ACC112 (cell line): ENCODE measurements at regions not wholly inside any gene's neighbourhood (a gene's known extent, or its start where the extent isn't known, plus 50 kb on each side); places are given as distances from the start of the nearest gene placed in this dataset.
A peak's percentile ranks its signal among the peaks of the same experiment; 100 is the strongest.
"Not testable (repeated sequence)": the region's sequence is repeated elsewhere in the genome, so short reads cannot be mapped to it uniquely, and the experiment has no call there.

Experiments used
- H2AFZ ChIP-seq: fragments of 200-600 bp; sonication (generic); one replicate; pipeline ENCODE4 v1.6.0; 2017; ENCODE audit warnings: antibody characterized with exemption, low read length; ENCODE audit not compliant: unreplicated experiment
- H3K27ac ChIP-seq: fragments of 200-600 bp; sonication (generic); 2 replicates; pipeline ENCODE4 v1.5.1; 2014; ENCODE audit warnings: low read depth, mild to moderate bottlenecking, antibody characterized with exemption, low read length, moderate library complexity
- H3K27me3 ChIP-seq: fragments of 200-600 bp; sonication (generic); 2 replicates; pipeline ENCODE4 v1.6.1; 2014; ENCODE audit warnings: mild to moderate bottlenecking, antibody characterized with exemption, low read length, moderate library complexity, mixed read lengths; ENCODE audit not compliant: insufficient read depth
- H3K36me3 ChIP-seq: fragments of 200-600 bp; sonication (generic); 2 replicates; pipeline ENCODE4 v1.6.1; 2016; ENCODE audit warnings: mild to moderate bottlenecking, antibody characterized with exemption, low read length, moderate library complexity, mixed read lengths; ENCODE audit not compliant: insufficient read depth
- H3K4me1 ChIP-seq: fragments of 200-600 bp; sonication (generic); one replicate; pipeline ENCODE4 v1.6.1; 2016; ENCODE audit warnings: low read length, mixed read lengths; ENCODE audit not compliant: insufficient read depth, unreplicated experiment, control insufficient read depth
- H3K4me3 ChIP-seq: fragments of 200-600 bp; sonication (generic); 2 replicates; pipeline ENCODE4 v1.5.1; 2014; ENCODE audit warnings: mild to moderate bottlenecking, low read depth, low read length
- H3K79me2 ChIP-seq: fragments of 200-600 bp; sonication (generic); one replicate; pipeline ENCODE4 v1.6.0; 2016; ENCODE audit warnings: low read length; ENCODE audit not compliant: control insufficient read depth, unreplicated experiment, insufficient read depth

DNA sequence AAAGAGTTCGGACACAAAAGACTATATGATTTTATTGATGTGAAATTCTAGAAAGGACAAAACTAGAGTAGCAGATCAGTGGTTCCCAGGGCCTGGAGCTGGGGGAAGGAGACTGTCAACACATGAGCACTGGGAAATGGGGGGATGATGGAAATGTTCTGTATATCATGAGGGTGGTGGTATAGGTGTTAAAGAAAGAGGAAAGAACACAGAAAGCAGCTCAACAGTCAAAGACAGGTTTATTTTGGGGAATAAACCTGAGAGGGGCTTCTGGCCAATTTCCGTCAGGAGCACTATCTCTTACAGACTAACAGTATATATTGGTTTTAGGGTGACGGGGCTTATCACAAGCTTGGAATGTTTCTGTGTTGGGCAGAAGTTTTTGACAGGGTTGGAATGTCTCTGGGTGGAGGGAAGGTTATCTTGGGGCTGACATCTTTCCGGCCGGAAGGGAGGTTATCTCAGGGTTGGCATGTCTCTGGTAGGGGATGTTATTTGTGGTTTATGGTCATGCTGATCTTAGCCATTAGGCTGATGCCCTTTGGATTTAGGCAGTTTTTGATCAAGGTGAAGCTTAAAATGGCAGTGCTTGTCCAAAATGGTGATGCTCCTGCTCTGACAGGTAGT lies 254.6 kb upstream of the NRP1 start:
- no peaks in the 10 kb centered on the region for H3K36me3 ChIP-seq
- no peaks in the 10 kb centered on the region for H3K27me3 ChIP-seq
- H3K79me2 ChIP-seq: no peaks in the 10 kb centered on the region
- no peaks in the 10 kb centered on the region for H3K4me1 ChIP-seq
- H3K27ac ChIP-seq: no peak overlapping the region
- no peak overlapping the region for H3K4me3 ChIP-seq
- H2AFZ ChIP-seq: no peak overlapping the region

DNA sequence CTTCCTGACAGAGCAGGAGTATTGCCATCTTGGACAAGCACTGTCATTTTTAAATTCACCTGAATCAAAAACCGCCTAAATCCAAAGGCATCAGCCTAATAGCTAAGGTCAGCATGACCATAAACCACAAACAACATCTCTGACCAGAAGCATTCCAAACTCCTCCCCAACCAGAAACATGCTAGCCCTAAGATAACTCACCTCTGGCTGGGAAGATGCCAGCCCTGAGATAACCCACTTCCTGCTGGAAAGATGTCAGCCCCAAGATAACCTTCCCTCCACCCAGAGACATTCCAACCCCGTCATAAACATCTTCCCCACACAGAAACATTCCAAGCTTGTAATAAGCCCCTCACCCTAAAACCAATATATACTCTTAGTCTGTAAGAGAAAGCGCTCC lies 250.1 kb upstream of the NRP1 start:
- H2AFZ ChIP-seq, H3K27ac ChIP-seq, H3K27me3 ChIP-seq, H3K79me2 ChIP-seq, H3K4me3 ChIP-seq, H3K4me1 ChIP-seq, H3K36me3 ChIP-seq: not testable (repeated sequence)

DNA sequence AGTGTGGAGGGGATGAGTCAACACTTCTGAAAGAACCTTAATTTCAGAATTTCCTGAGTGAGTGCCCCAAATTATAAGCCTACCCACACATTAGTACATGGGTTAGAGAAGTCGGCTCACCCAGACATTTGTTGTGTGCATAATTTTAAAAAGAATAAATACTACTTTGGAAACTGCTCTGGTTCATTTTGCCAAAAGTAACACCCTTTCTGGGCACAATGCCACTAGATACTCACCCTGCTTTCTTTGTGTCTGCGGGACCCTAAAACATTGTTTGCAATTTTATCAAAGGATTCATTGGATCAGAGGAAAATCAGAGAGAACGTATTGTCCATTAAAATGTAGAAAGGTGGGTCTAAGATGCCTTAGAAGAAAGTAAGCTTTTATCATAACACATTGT lies 245.5 kb upstream of the NRP1 start:
- no peak overlapping the region for H3K27ac ChIP-seq

DNA sequence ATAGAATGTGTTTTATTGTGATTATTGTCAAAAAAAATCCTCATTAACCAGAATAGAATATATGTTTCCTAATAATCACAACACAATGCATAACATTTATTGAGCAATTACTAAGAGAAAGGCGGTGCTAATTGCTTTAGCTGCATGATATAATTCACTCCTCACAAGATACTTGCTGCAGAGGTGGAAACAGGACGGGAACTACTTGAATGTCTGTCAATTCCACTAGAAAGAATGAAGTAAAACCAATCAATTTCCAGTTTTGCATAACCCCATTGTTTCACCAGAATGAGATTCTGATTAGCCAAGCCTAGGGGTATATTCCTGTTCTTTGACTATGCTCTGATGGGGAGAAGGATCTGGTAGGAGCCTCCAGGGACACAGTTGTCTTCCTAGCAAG lies 239.1 kb upstream of the NRP1 start:
- Histone ChIP-seq H3K27ac (no peak overlapping the region), H3K79me2 (no peaks in the 10 kb centered on the region), H2AFZ (no peak overlapping the region), H3K27me3 (no peaks in the 10 kb centered on the region), H3K4me3 (no peak overlapping the region), H3K4me1 (peaks cover 6% of the 10 kb centered on the region), H3K36me3 (no peaks in the 10 kb centered on the region)

More for the DNA sequence above, 245.5 kb upstream of the NRP1 start:
- Histone ChIP-seq H3K36me3 (no peaks in the 10 kb centered on the region), H3K79me2 (no peaks in the 10 kb centered on the region), H3K27me3 (no peaks in the 10 kb centered on the region), H3K4me1 (no peaks in the 10 kb centered on the region), H3K4me3 (no peak overlapping the region), H2AFZ (no peak overlapping the region)

DNA sequence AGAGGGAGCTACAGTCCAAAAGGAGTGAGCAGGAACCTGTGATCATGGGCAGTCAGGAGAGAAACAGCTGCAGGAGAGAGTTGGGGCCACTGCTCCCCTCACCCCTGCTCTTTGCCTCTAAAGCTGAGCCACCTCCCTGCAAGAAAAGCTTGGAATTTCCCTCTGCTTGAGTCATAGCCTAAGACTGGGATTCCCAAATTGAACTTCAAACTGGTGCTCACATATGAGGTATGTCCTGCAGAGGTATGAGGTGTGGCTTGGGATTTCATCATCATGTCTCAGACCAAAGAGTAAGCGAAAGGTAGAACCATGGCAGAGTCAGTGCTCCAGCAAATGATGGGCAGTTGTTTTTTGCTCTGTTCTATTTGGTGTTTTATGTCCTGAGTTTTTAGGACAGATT lies 237.1 kb upstream of the NRP1 start:
- H3K27ac ChIP-seq: no peak overlapping the region
- H3K79me2 ChIP-seq: no peaks in the 10 kb centered on the region
- H3K27me3 ChIP-seq: no peaks in the 10 kb centered on the region
- H2AFZ ChIP-seq: no peak overlapping the region
- H3K4me3 ChIP-seq: no peak overlapping the region
- H3K36me3 ChIP-seq: no peaks in the 10 kb centered on the region
- peaks cover 6% of the 10 kb centered on the region for H3K4me1 ChIP-seq

GRCh38 chr10:33570495-33570894 lies 236.0 kb upstream of the NRP1 start:
- no peak overlapping the region for H3K4me3 ChIP-seq
- H3K27ac ChIP-seq: no peak overlapping the region
- H2AFZ ChIP-seq: no peak overlapping the region
- H3K36me3 ChIP-seq: no peaks in the 10 kb centered on the region
- H3K27me3 ChIP-seq: no peaks in the 10 kb centered on the region
- H3K79me2 ChIP-seq: no peaks in the 10 kb centered on the region
- peaks cover 6% of the 10 kb centered on the region for H3K4me1 ChIP-seq

DNA sequence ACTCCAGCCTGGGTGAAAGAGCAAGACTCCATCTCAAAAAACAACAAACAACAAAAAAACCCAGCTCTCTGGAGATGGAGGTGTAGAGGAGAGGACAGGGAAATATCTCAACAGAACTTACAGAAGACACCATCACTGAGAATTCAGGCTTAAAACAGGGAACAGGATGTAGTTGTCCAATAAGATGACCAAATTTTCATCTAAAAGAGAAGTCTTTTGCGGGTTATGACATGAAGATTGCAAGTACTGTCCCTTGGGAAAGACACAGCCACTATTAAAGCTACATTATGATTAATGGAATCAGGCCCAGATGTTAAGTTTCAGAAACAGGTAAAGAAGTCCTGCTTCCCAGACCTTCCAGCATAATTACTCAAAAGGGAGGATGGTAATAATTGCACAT lies 235.2 kb upstream of the NRP1 start:
- no peak overlapping the region for H3K27ac ChIP-seq
- no peaks in the 10 kb centered on the region for H3K27me3 ChIP-seq
- H3K4me1 ChIP-seq: peaks cover 6% of the 10 kb centered on the region
- no peaks in the 10 kb centered on the region for H3K79me2 ChIP-seq
- H3K36me3 ChIP-seq: no peaks in the 10 kb centered on the region
- H2AFZ ChIP-seq: no peak overlapping the region
- H3K4me3 ChIP-seq: no peak overlapping the region

DNA sequence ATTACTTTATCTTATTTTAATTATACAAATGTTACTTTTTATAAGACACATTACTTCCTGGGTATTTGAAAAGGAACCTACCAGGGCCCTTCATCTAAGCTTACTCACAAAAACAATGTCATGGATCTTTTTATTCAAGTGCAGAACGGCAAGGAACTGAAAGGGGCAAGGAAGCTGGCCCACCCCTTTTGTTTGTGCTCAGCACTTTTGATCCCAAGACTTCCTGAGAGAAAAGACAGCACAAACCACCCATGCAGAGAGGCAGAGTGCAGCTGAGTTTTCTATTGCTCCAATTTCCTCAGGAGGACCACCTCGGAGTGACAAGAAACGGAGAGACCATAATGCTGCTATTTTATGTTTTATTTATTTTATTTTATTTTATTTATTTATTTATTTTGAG lies 232.0 kb upstream of the NRP1 start:
- no peaks in the 10 kb centered on the region for H3K79me2 ChIP-seq
- H3K4me1 ChIP-seq: peaks cover under 1% of the 10 kb centered on the region
- no peaks in the 10 kb centered on the region for H3K27me3 ChIP-seq
- no peaks in the 10 kb centered on the region for H3K36me3 ChIP-seq
- H2AFZ ChIP-seq: no peak overlapping the region
- no peak overlapping the region for H3K4me3 ChIP-seq
- no peak overlapping the region for H3K27ac ChIP-seq

DNA sequence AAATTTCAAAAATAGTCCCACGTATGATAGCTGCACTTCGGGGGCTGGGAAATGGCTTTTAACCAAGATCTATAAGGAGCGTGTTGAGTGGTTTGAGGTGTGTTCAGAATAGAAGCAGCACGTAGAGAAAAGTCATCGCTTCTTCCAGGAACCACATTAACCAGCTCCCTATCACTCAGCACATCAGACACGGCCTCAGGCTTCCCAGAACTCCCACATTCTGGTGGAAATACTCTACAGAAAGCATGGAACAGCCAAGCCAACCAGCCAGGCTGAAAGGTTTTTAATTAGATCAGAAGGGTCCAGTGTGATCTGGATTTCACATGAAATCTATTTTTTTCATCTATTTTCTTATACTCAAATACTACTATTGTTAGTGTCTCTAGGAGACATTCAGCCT lies 231.5 kb upstream of the NRP1 start:
- Histone ChIP-seq H3K4me1 (no peaks in the 10 kb centered on the region), H3K27me3 (no peaks in the 10 kb centered on the region), H3K79me2 (no peaks in the 10 kb centered on the region), H3K27ac (no peak overlapping the region), H3K36me3 (no peaks in the 10 kb centered on the region), H3K4me3 (no peak overlapping the region), H2AFZ (no peak overlapping the region)

DNA sequence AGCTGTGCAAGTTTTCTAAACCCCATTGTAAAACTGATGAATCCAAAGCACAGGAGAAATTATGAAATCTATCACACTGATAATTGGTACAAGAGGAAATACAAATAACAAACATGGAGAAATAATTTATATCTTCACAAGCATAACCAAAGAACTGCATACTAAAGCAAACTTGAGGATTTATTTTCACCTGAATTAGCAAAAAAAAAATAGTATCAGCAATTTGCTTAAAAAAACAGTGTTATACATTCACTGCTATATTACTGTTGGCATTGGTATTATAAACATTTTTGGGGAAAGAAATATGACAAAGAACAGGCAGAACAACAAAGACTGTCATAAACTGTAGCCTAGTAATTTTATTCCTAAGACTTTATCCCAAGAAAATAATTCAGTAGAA lies 230.8 kb upstream of the NRP1 start:
- Histone ChIP-seq H2AFZ (no peak overlapping the region), H3K27ac (no peak overlapping the region), H3K4me3 (no peak overlapping the region), H3K36me3 (no peaks in the 10 kb centered on the region), H3K4me1 (no peaks in the 10 kb centered on the region), H3K27me3 (no peaks in the 10 kb centered on the region), H3K79me2 (no peaks in the 10 kb centered on the region)

- Histone ChIP-seq H3K4me1 (peaks cover 10% of the 10 kb centered on the region), H3K79me2 (no peaks in the 10 kb centered on the region), H2AFZ (peak overlapping the region; percentile 7), H3K4me3 (no peak overlapping the region), H3K27me3 (no peaks in the 10 kb centered on the region), H3K36me3 (no peaks in the 10 kb centered on the region), H3K27ac (no peak overlapping the region)
Measured at GRCh38 chr10:33559105-33559504, 224.6 kb upstream of the NRP1 start.
